ENCODE measurements at regions not wholly inside any gene's neighbourhood (a gene's known extent, or its start where the extent isn't known, plus 50 kb on each side); places are given as distances from the start of the nearest gene placed in this dataset.

GRCh38 chr14:62018606-62019005 is 256.4 kb downstream of the SNAPC1 start:
- DNase-seq = no peak

GRCh38 chr14:62027958-62028357 is 265.7 kb downstream of the SNAPC1 start:
- DNase-seq = no peak

- no peak for DNase-seq
Measured at GRCh38 chr14:62029569-62029924, 267.3 kb downstream of the SNAPC1 start.

GRCh38 chr14:62030387-62030786 is 268.2 kb downstream of the SNAPC1 start:
- DNase-seq = no peak

- DNase-seq = no peak
Measured at GRCh38 chr14:62031504-62031903, 269.3 kb downstream of the SNAPC1 start.

- no peak for DNase-seq
Measured at GRCh38 chr14:62053188-62053587, 291.0 kb downstream of the SNAPC1 start.

GRCh38 chr14:62056789-62057188 is 294.6 kb downstream of the SNAPC1 start:
- no peak for DNase-seq

GRCh38 chr14:62062645-62063044 is 300.4 kb downstream of the SNAPC1 start:
- peak in 1 of 2 experiments; percentile 75 for DNase-seq

- DNase-seq = peak; percentile 59 to 74
Measured at GRCh38 chr14:62064751-62065323, 302.6 kb downstream of the SNAPC1 start.

- DNase-seq = no peak
Measured at GRCh38 chr14:62066304-62066703, 304.1 kb downstream of the SNAPC1 start.

- peak; percentile 30 to 64 for DNase-seq
Measured at GRCh38 chr14:62071039-62071438, 308.8 kb downstream of the SNAPC1 start.

GRCh38 chr14:62076368-62076767 is 314.1 kb downstream of the SNAPC1 start:
- DNase-seq = no peak

GRCh38 chr14:62076825-62077605 is 314.8 kb downstream of the SNAPC1 start:
- DNase-seq = peak; percentile 83 to 93

- no peak for DNase-seq
Measured at GRCh38 chr14:62077676-62078261, 315.5 kb downstream of the SNAPC1 start.

- DNase-seq = no peak
Measured at GRCh38 chr14:62079038-62079437, 316.8 kb downstream of the SNAPC1 start.

- no peak for DNase-seq
Measured at GRCh38 chr14:62081012-62081612, 318.9 kb downstream of the SNAPC1 start.

GRCh38 chr14:62081951-62082350 is 319.7 kb downstream of the SNAPC1 start:
- DNase-seq = no peak

GRCh38 chr14:62082779-62083178 is 320.6 kb downstream of the SNAPC1 start:
- DNase-seq = no peak

GRCh38 chr14:62084020-62084419 is 321.8 kb downstream of the SNAPC1 start:
- no peak for DNase-seq

- DNase-seq = no peak
Measured at GRCh38 chr14:62087191-62087590, 325.0 kb downstream of the SNAPC1 start.

- DNase-seq = no peak
Measured at GRCh38 chr14:62093736-62094135, 331.5 kb downstream of the SNAPC1 start.

GRCh38 chr14:62097072-62097471 is 334.9 kb downstream of the SNAPC1 start:
- DNase-seq = no peak

GRCh38 chr14:62097824-62098223 is 335.6 kb downstream of the SNAPC1 start:
- no peak for DNase-seq

GRCh38 chr14:62098357-62098756 is 336.1 kb downstream of the SNAPC1 start:
- DNase-seq = no peak
